Stromal cell of bone marrow (primary cell): ENCODE measurements at regions not wholly inside any gene's neighbourhood (a gene's known extent, or its start where the extent isn't known, plus 50 kb on each side); places are given as distances from the start of the nearest gene placed in this dataset.
"Not testable (repeated sequence)": the region's sequence is repeated elsewhere in the genome, so short reads cannot be mapped to it uniquely, and the experiment has no call there.

Experiments used
- DNase-seq: peaks from one replicate; pipeline ENCODE4 v3.0.0-alpha.2; 2012; ENCODE audit warnings: low read depth

GRCh38 chr18:33854086-33854826 lies 276.2 kb downstream of the ASXL3 start:
- no peak for DNase-seq

- no peak for DNase-seq
Observed at GRCh38 chr18:33853187-33853586, 275.2 kb downstream of the ASXL3 start.

DNA sequence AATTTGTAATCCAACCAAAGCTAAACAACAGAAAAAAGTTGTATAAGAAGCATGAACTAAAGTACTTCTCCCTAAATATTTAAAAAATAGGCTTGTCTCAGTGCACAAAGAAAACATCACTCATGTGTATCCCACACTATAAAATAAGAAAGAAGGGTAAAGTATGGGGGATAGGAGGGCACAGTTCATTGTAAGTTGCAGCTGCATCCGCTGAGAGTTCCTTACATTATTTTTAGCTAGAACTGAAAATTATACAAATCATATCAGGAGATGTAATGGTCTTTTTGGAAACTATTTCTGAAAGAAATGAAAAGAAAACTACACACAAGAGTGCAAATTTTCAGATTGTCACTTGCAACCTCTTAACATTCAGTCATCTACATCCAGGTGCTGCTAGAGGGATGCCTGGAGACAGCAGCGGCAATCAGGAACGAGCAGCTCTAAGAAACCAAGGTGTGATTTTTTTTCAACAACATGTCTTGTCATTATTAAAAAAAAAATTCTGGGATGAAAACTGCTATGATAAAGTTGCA lies 273.6 kb downstream of the ASXL3 start:
- DNase-seq = no peak

GRCh38 chr18:33849731-33850130 lies 271.7 kb downstream of the ASXL3 start:
- DNase-seq = no peak

- DNase-seq = no peak
Observed at GRCh38 chr18:33844232-33844631, 266.2 kb downstream of the ASXL3 start.

GRCh38 chr18:33841221-33841967 lies 263.4 kb downstream of the ASXL3 start:
- no peak for DNase-seq

GRCh38 chr18:33840212-33840593 lies 262.2 kb downstream of the ASXL3 start:
- DNase-seq = no peak

- peak; percentile 23 for DNase-seq
Observed at GRCh38 chr18:33839452-33840211, 261.6 kb downstream of the ASXL3 start.

GRCh38 chr18:33838054-33838453 lies 260.0 kb downstream of the ASXL3 start:
- DNase-seq = no peak

GRCh38 chr18:33837191-33837590 lies 259.2 kb downstream of the ASXL3 start:
- no peak for DNase-seq

DNA sequence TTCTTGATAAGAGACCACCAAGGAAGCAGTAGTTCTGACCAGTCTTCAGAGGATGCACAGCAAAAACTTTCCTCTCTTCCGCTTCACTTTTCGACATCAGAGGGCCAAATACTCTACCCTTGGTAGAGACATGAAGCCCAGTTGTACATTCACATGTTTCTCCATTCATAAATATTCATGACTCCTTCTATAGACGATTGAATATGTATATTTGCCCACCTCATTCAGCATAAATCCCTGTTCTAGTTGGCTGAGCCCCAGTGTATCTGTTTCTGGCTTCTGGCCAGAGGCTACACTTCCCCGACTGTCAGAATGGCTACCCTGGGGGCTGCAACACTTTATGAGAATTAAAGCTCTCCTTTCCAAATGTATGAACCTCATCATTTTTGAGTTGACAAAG lies 258.5 kb downstream of the ASXL3 start:
- DNase-seq = no peak

DNA sequence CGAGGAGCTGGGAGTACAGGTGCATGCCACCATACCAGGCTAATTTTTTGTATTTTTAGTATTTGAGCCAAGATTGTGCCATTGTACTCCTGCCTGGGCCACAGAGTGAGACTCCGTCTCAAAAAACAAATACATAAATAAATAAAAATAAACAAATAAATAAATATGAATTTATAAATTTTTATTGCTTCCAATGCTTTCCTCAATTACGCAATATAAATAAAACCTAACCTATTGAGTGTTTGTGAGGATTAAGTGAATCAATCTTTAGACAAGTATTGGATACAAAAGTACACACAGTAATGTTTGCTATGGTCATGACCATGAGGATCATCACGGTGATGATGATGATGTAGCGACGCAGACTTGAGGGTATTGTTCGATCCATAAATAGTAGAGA lies 257.4 kb downstream of the ASXL3 start:
- DNase-seq = no peak

DNA sequence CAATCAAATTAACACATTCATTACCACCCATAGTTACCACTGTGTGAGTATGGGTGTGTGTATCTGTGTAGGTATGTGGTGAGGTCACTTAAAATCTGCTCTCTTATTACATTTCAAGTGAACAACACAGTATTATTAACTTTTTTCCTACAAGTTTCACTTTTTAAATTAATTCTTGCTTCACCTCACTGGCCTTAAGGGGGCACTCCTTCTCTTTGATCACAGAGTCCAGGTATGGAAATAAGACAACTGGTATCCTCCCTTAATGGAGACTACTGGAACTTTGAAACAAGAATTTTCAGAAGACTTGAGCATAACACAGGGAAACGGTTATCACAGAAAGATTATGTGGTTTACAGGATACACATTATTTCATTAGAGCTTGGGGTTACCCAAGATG lies 255.8 kb downstream of the ASXL3 start:
- DNase-seq = no peak

- no peak for DNase-seq
Observed at GRCh38 chr18:33831424-33831823, 253.4 kb downstream of the ASXL3 start.

GRCh38 chr18:33830213-33830612 lies 252.2 kb downstream of the ASXL3 start:
- no peak for DNase-seq

DNA sequence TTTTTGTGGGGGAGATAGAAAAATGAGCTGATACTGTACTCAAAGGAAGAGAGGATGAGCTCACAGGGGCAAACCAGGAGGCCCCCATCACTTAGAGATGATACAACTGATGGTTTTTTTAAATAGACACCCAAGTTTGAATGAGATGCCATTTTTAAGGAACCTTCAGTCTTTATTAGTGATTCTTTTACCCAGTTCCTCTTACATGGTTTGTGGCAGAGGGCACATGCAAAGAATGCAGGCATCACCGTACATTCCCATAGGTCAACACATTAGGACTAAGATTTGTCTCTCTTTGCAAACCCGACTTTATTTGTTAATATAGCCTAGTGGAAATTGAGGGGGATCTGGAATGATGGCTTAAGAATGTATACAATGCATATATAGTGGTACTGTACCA lies 250.9 kb downstream of the ASXL3 start:
- DNase-seq = no peak

DNA sequence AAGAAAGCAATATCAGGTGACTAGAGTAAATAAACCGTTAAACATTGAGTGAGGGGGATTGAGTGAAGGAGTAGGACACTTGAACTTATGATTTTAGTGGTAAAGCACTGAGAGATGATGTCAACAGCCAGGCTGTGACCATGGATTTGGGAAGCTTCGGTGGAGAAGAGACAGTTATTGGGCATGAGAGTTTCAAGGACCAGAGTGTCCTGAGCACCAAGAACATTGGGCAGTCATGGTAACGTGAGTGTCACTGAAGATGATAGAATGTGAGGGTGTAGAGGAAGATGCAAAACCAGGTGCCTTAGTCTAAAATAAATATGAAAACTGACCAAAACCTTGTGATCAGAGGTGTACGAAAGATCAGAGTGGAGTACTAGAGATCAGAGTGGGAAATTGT lies 248.1 kb downstream of the ASXL3 start:
- no peak for DNase-seq

- DNase-seq = peak; percentile 56
Observed at GRCh38 chr18:33821503-33821902, 243.5 kb downstream of the ASXL3 start.

- no peak for DNase-seq
Observed at GRCh38 chr18:33820517-33821371, 242.7 kb downstream of the ASXL3 start.

- DNase-seq = not testable (repeated sequence)
Observed at GRCh38 chr18:33819692-33820343, 241.8 kb downstream of the ASXL3 start.

- DNase-seq = no peak
Observed at GRCh38 chr18:33818145-33818544, 240.1 kb downstream of the ASXL3 start.
